ENCODE measurements at regions not wholly inside any gene's neighbourhood (a gene's known extent, or its start where the extent isn't known, plus 50 kb on each side); places are given as distances from the start of the nearest gene placed in this dataset.
"Not testable (repeated sequence)": the region's sequence is repeated elsewhere in the genome, so short reads cannot be mapped to it uniquely, and the experiment has no call there.

GRCh38 chr21:21902416-21902815, 904.2 kb downstream of the NCAM2 start:
- H3K4ac ChIP-seq (replicated peaks; ENCODE audit: insufficient read length, low read depth, low read length); H3K27ac ChIP-seq (ENCODE audit: low read depth, low read length); H3K23me2 ChIP-seq (ENCODE audit: low read depth, low read length); H3K4me1 ChIP-seq (replicated peaks in 1 of 4; ENCODE audit: control insufficient read depth in 3 of 4, insufficient read depth in 4 of 4, low read length in 3 of 4); H2BK20ac ChIP-seq (ENCODE audit: low read length); DNase-seq (ENCODE audit: low read depth in 1 of 2, low spot score in 2 of 2); H2BK120ac ChIP-seq (replicated peaks; ENCODE audit: low read depth, low read length); H4K5ac ChIP-seq (ENCODE audit: insufficient read length, low read depth, low read length); H3K79me2 ChIP-seq (ENCODE audit: control insufficient read depth in 1 of 2, insufficient read depth in 2 of 2, low read length in 2 of 2); H3K27me3 ChIP-seq (replicated peaks in 1 of 4; ENCODE audit: control insufficient read depth in 3 of 4, extremely low read depth in 1 of 4, insufficient read depth in 3 of 4, low read length in 3 of 4); H2AK5ac ChIP-seq (ENCODE audit: low read depth, low read length); H3K79me1 ChIP-seq (ENCODE audit: low read depth, low read length); POLR2A ChIA-PET (ENCODE audit: partially characterized antibody); H3K9me3 ChIP-seq (ENCODE audit: insufficient read depth in 2 of 2, low read depth in 1 of 2, low read length in 1 of 2); H4K20me1 ChIP-seq (replicated peaks in 1 of 2; ENCODE audit: control insufficient read depth in 1 of 2, insufficient read depth in 2 of 2, low read length in 2 of 2); H2BK12ac ChIP-seq (ENCODE audit: low read depth, low read length); H3K56ac ChIP-seq (replicated peaks; ENCODE audit: insufficient read length, low read depth, low read length); H3K18ac ChIP-seq (ENCODE audit: extremely low read depth, low read length); H2AFZ ChIP-seq (ENCODE audit: low read length); H3K4me3 ChIP-seq (ENCODE audit: extremely low read depth in 1 of 4, insufficient read depth in 2 of 4, low read depth in 3 of 4, low read length in 4 of 4); H3K14ac ChIP-seq (ENCODE audit: insufficient read length); H2BK5ac ChIP-seq (ENCODE audit: low read depth, low read length); H4K91ac ChIP-seq (replicated peaks; ENCODE audit: insufficient read length, low read length); H3K4me2 ChIP-seq (ENCODE audit: insufficient read depth in 1 of 2, low read depth in 2 of 2, low read length in 2 of 2); FAIRE-seq; H3K9ac ChIP-seq (replicated peaks in 1 of 4; ENCODE audit: extremely low read depth in 1 of 4, low read depth in 3 of 4, low read length in 3 of 4); H4K8ac ChIP-seq (ENCODE audit: extremely low read depth, insufficient read depth, low read length); H3K36me3 ChIP-seq (ENCODE audit: control insufficient read depth in 2 of 4, insufficient read depth in 4 of 4, low read length in 3 of 4); H2BK15ac ChIP-seq (ENCODE audit: low read length); H3K23ac ChIP-seq (ENCODE audit: insufficient read length): not testable (repeated sequence)
- CTCF ChIA-PET (ENCODE audit: partially characterized antibody), result interaction anchor here (1.0 kb wide), 1 partner anchor 19 kb away, joined by 6 read pairs; no protein-coding TSS in a partner anchor
- WGBS, 2 experiments (ENCODE audit: extremely low coverage in 1 of 2, insufficient coverage in 1 of 2, insufficient read length in 1 of 2, insufficient replicate concordance in 2 of 2, low coverage in 1 of 2, low lambda C conversion rate in 2 of 2, missing lambda C conversion rate in 1 of 2), result 95% methylated on average over 19 of the region's 28 CpGs; no CpG with 5 or more reads in 1 of the 2 experiments

Measured in H1 (cell line).